HepG2 (cell line): ENCODE measurements at regions not wholly inside any gene's neighbourhood (a gene's known extent, or its start where the extent isn't known, plus 50 kb on each side); places are given as distances from the start of the nearest gene placed in this dataset.

Experiments used
- ATAC-seq: fragments of 200-7000 bp; cut with Tn5 transposase; 3 replicates; pipeline ENCODE4 v1.9.1; 2020; ENCODE audit warnings: mild to moderate bottlenecking, moderate library complexity
- BruUV-seq: library from RNA; stranded (reverse); fragments of 400-500 nt; replicated peaks from 2 replicates; lab custom pipeline; 2021; lab: Mats Ljungman, UMichigan
- CTCF ChIA-PET: fragments of 300-600 bp; formaldehyde crosslinking; extraction: SDS; loops from one replicate; lab custom pipeline; 2021; ENCODE audit warnings: low total read pairs, inconsistent platforms, low intra/inter-chr PET ratio; lab: Yijun Ruan, JAX
- POLR2A ChIA-PET: fragments of 350-600 bp; sonication (Branson Sonifier 250); formaldehyde crosslinking; loops from one replicate; lab custom pipeline; 2020; ENCODE audit warnings: antibody characterized with exemption, inconsistent platforms; lab: Yijun Ruan, JAX
- DNase-seq: peaks from one replicate; pipeline ENCODE4 v3.0.0-alpha.2; 2015; ENCODE audit warnings: low spot score
- FAIRE-seq: peaks from 3 replicates; lab custom pipeline; 2011; peaks lifted over from hg19 to GRCh38; lab: Jason Lieb, UNC
- H2AFZ ChIP-seq: one replicate; pipeline ENCODE4 v1.6.1; 2011; ENCODE audit warnings: low read length, inconsistent platforms
- H3K27ac ChIP-seq: fragments of 300-600 bp; 3 replicates; pipeline ENCODE4 v1.8.0; 2011; ENCODE audit warnings: mixed run types, mild to moderate bottlenecking, mixed read lengths, low read length, inconsistent platforms; ENCODE audit not compliant: insufficient read depth; ENCODE audit errors: extremely low read length
- H3K27me3 ChIP-seq, 2 experiments: fragments of 200-600 bp in 1 of 2; 2 replicates in 1 of 2; 3 replicates in 1 of 2; pipeline versions ENCODE4 v1.6.0 to v1.8.0; 2011; ENCODE audit warnings: low read length in 2 of 2, mild to moderate bottlenecking in 2 of 2, moderate library complexity in 2 of 2, inconsistent platforms in 1 of 2; ENCODE audit not compliant: insufficient read depth in 2 of 2, control insufficient read depth in 1 of 2
- H3K36me3 ChIP-seq, 2 experiments: fragments of 200-600 bp in 1 of 2; replicated peaks in 1 of 2; 2 replicates in 1 of 2; 3 replicates in 1 of 2; pipeline versions ENCODE4 v1.5.1 to v1.8.0; 2011; ENCODE audit warnings: low read length in 2 of 2, inconsistent platforms in 1 of 2; ENCODE audit not compliant: insufficient read depth in 2 of 2, control insufficient read depth in 1 of 2
- H3K4me1 ChIP-seq: 2 replicates; pipeline ENCODE4 v1.5.1; 2012; ENCODE audit warnings: low read length, inconsistent platforms; ENCODE audit not compliant: insufficient read depth
- H3K4me2 ChIP-seq: 2 replicates; pipeline ENCODE4 v1.6.0; 2011; ENCODE audit warnings: low read depth, low read length, inconsistent platforms
- H3K4me3 ChIP-seq, 3 experiments: fragments of 200-600 bp in 1 of 3; sonication (generic), shearing (Covaris generic) in 1 of 3; replicated peaks in 1 of 3; 2 replicates each; pipeline ENCODE4 v1.5.1; 2011 to 2016; ENCODE audit warnings: low read length in 3 of 3, inconsistent platforms in 2 of 3, low read depth in 2 of 3, mild to moderate bottlenecking in 2 of 3, control low read depth in 1 of 3, mixed read lengths in 1 of 3; ENCODE audit not compliant: insufficient read depth in 1 of 3
- H3K79me2 ChIP-seq: one replicate; pipeline ENCODE4 v1.6.1; 2011; ENCODE audit warnings: low read length, inconsistent platforms; ENCODE audit not compliant: insufficient read depth
- H3K9ac ChIP-seq: 2 replicates; pipeline ENCODE4 v1.6.0; 2011; ENCODE audit warnings: mild to moderate bottlenecking, low read depth, low read length, inconsistent platforms; ENCODE audit not compliant: insufficient read depth
- H3K9me3 ChIP-seq: 2 replicates; pipeline ENCODE4 v1.5.1; 2012; ENCODE audit warnings: mild to moderate bottlenecking, low read length
- H4K20me1 ChIP-seq: 2 replicates; pipeline ENCODE4 v1.6.0; 2011; ENCODE audit warnings: inconsistent platforms, mild to moderate bottlenecking, low read length, moderate library complexity; ENCODE audit not compliant: insufficient read depth
- AGO1 ChIP-seq: fragments of 200-400 bp; formaldehyde crosslinking; IDR thresholded peaks from 2 replicates; pipeline ENCODE4 v1.6.1; 2017; ENCODE audit warnings: mild to moderate bottlenecking, low read depth, low read length, moderate library complexity; ENCODE audit not compliant: poor library complexity, severe bottlenecking
- AHR ChIP-seq: IDR thresholded peaks from 2 replicates; pipeline ENCODE4 v1.6.1; 2018; ENCODE audit warnings: missing genetic modification reagents, missing compliant biosample characterization
- CREBL2 ChIP-seq: sonication (generic); formaldehyde crosslinking; IDR thresholded peaks from 2 replicates; pipeline ENCODE4 v1.8.1; 2023; ENCODE audit warnings: missing genetic modification reagents, mild to moderate bottlenecking, borderline replicate concordance
- GATA4 ChIP-seq: sonication (generic); IDR thresholded peaks from 2 replicates; pipeline ENCODE4 v1.6.1; 2016; ENCODE audit warnings: antibody characterized with exemption, low read depth, borderline replicate concordance
- KAT8 ChIP-seq: IDR thresholded peaks from 2 replicates; pipeline ENCODE4 v1.6.1; 2016; ENCODE audit warnings: missing genetic modification reagents, missing compliant biosample characterization
- MTA3 ChIP-seq: sonication (generic); formaldehyde crosslinking; IDR thresholded peaks from 2 replicates; pipeline ENCODE4 v1.4.0; 2020; ENCODE audit warnings: missing genetic modification reagents
- SNAI1 ChIP-seq: sonication (generic); formaldehyde crosslinking; IDR thresholded peaks from 2 replicates; pipeline ENCODE4 v1.5.0; 2020; ENCODE audit warnings: mild to moderate bottlenecking, missing genetic modification reagents, borderline replicate concordance
- STAG1 ChIP-seq: sonication (generic); formaldehyde crosslinking; IDR thresholded peaks from 2 replicates; pipeline ENCODE4 v1.4.0; 2020; ENCODE audit warnings: missing genetic modification reagents
- TBL1XR1 ChIP-seq: fragments of 150-350 bp; IDR thresholded peaks from 2 replicates; pipeline ENCODE4 v1.6.1; 2014; ENCODE audit warnings: borderline replicate concordance, low read length; ENCODE audit not compliant: partially characterized antibody
- TCF7L2 ChIP-seq: IDR thresholded peaks from 2 replicates; pipeline ENCODE4 v1.6.1; 2011; ENCODE audit warnings: mild to moderate bottlenecking, low read depth, low read length, moderate library complexity
- YEATS2 ChIP-seq: sonication (generic); formaldehyde crosslinking; IDR thresholded peaks from 2 replicates; pipeline ENCODE4 v1.4.0; 2020; ENCODE audit warnings: missing genetic modification reagents, borderline replicate concordance
- ZBTB33 ChIP-seq: sonication (generic); formaldehyde crosslinking; IDR thresholded peaks from 2 replicates; pipeline ENCODE4 v1.4.0; 2020; ENCODE audit warnings: missing genetic modification reagents
- ZBTB42 ChIP-seq: sonication (generic); formaldehyde crosslinking; IDR thresholded peaks from 2 replicates; pipeline ENCODE4 v1.5.0; 2020; ENCODE audit warnings: mild to moderate bottlenecking, missing genetic modification reagents
- ZFP90 ChIP-seq: sonication (generic); formaldehyde crosslinking; IDR thresholded peaks from 2 replicates; pipeline ENCODE4 v1.8.0; 2022; ENCODE audit warnings: missing genetic modification reagents, mild to moderate bottlenecking, inconsistent platforms, borderline replicate concordance
- ZNF124 ChIP-seq: sonication (generic); formaldehyde crosslinking; IDR thresholded peaks from 2 replicates; pipeline ENCODE4 v1.4.0; 2020; ENCODE audit warnings: missing genetic modification reagents
- ZNF205 ChIP-seq: IDR thresholded peaks from 2 replicates; pipeline ENCODE4 v1.6.1; 2018; ENCODE audit warnings: missing biosample characterization, missing genetic modification reagents
- ZNF24 ChIP-seq: fragments of 450-650 bp; IDR thresholded peaks from 2 replicates; pipeline ENCODE4 v1.6.1; 2017; ENCODE audit warnings: antibody characterized with exemption, mild to moderate bottlenecking
- ZUFSP ChIP-seq: sonication (generic); formaldehyde crosslinking; IDR thresholded peaks from 2 replicates; pipeline ENCODE4 v1.9.0; 2021; ENCODE audit warnings: missing genetic modification reagents, mild to moderate bottlenecking, borderline replicate concordance
- WGBS: methylation state at CpG from one replicate; pipeline ENCODE4 v1.1.6; 2017; ENCODE audit warnings: low lambda C conversion rate; 5-methylcytosine and 5-hydroxymethylcytosine counted together
- in situ Hi-C: cut with HindIII; loops from 2 replicates; pipeline ENCODE4 v1.10.0; 2017; ENCODE audit warnings: low pct_unique_long_range_greater_than_20kb; ENCODE audit not compliant: extremely low pct_ligation_motif_present
- intact Hi-C: fragments of 100-400 bp; cut with micrococcal nuclease; formaldehyde crosslinking; loops from one replicate; pipeline ENCODE4 v1.10.0; 2022; ENCODE audit not compliant: unreplicated experiment
- TF ChIP-seq, protein P1 (sequence below): sonication (generic); formaldehyde crosslinking; IDR thresholded peaks from 2 replicates; pipeline ENCODE4 v1.5.0; 2020; ENCODE audit warnings: missing genetic modification reagents

GRCh38 chr6:169087443-169088041 lies 166.1 kb downstream of the THBS2 start:
- in situ Hi-C loops = no loop called here
- Histone ChIP-seq H3K27me3 (peaks cover 0 to 20% of the 10 kb centered on the region in 2 experiments; a peak in 3 of 5 replicates), H3K79me2 (no peaks in the 10 kb centered on the region), H3K4me3 (no peak overlapping the region), H3K27ac (no peak overlapping the region), H2AFZ (no peak overlapping the region), H4K20me1 (no peaks in the 10 kb centered on the region), H3K4me2 (no peak overlapping the region), H3K36me3 (no peaks in the 10 kb centered on the region), H3K4me1 (no peaks in the 10 kb centered on the region), H3K9me3 (peaks cover 38% of the 10 kb centered on the region), H3K9ac (no peak overlapping the region)
- TF ChIP-seq MTA3 (CRISPR knock-in tag) (no peak), ZNF124 (CRISPR knock-in tag) (no peak), ZBTB33 (CRISPR knock-in tag) (no peak), ZNF205 (CRISPR knock-in tag) (no peak), AGO1 (no peak), ZUFSP (CRISPR knock-in tag) (no peak), TBL1XR1 (no peak), ZNF24 (no peak), TCF7L2 (no peak), AHR (CRISPR knock-in tag) (no peak), STAG1 (CRISPR knock-in tag) (no peak), SNAI1 (CRISPR knock-in tag) (no peak), KAT8 (no peak), YEATS2 (CRISPR knock-in tag) (no peak), GATA4 (no peak), ZBTB42 (CRISPR knock-in tag) (no peak), ZFP90 (CRISPR knock-in tag) (no peak), CREBL2 (CRISPR knock-in tag) (no peak)
- TF ChIP-seq, protein P1, sequence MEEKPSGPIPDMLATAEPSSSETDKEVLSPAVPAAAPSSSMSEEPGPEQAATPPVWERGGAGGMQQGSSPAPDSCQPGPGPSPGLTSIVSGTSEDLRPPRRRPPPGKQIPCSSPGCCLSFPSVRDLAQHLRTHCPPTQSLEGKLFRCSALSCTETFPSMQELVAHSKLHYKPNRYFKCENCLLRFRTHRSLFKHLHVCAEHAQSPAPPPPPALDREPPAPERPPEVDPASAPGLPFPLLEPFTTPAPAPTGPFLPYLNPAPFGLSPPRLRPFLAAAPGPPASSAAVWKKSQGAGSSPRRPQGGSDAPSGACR (CRISPR knock-in tag) = no peak
- DNase-seq (no peak), ATAC-seq (no peak), FAIRE-seq (no peak)
- no TSS peak for BruUV-seq
- intact Hi-C loops = no loop called here
- WGBS = under 1% methylated on average over 3 of the region's 3 CpGs
- CTCF ChIA-PET = no interaction called here
- POLR2A ChIA-PET = no interaction called here
